ENCODE measurements at regions not wholly inside any gene's neighbourhood (a gene's known extent, or its start where the extent isn't known, plus 50 kb on each side); places are given as distances from the start of the nearest gene placed in this dataset.

- H3K9ac ChIP-seq (ENCODE audit: low read length): no peak overlapping the region
- no peaks in the 10 kb centered on the region for H3K9me3 ChIP-seq (ENCODE audit: control insufficient read depth, low read length)
- H3K4me3 ChIP-seq (ENCODE audit: insufficient read depth in 1 of 2, low read depth in 1 of 2, low read length in 2 of 2): no peak overlapping the region
- H3K14ac ChIP-seq (ENCODE audit: low read length in 2 of 2): no peak overlapping the region
- no peak overlapping the region for H3K4me2 ChIP-seq (ENCODE audit: low read length, poor library complexity, severe bottlenecking)
- no peak overlapping the region for H3K23ac ChIP-seq (ENCODE audit: low read length in 2 of 2)
- no peak overlapping the region for H2BK15ac ChIP-seq (ENCODE audit: low read depth, poor library complexity, severe bottlenecking)
- WGBS: 95% methylated on average over 3 of the region's 3 CpGs
- no peak overlapping the region for H3K4ac ChIP-seq (ENCODE audit: low read depth in 1 of 2, low read length in 2 of 2)
- H4K8ac ChIP-seq (ENCODE audit: low read length): no peak overlapping the region
- H4K91ac ChIP-seq (ENCODE audit: low read length): no peak overlapping the region
- no peak for DNase-seq
- H3K4me1 ChIP-seq (ENCODE audit: control insufficient read depth, insufficient read depth, low read depth, low read length): no peaks in the 10 kb centered on the region
- no peak overlapping the region for H2BK5ac ChIP-seq (ENCODE audit: low read depth, low read length, poor library complexity, severe bottlenecking)
- H3K18ac ChIP-seq (ENCODE audit: low read depth in 1 of 2, low read length in 2 of 2): no peak overlapping the region
- H2AK5ac ChIP-seq (ENCODE audit: low read length, severe bottlenecking): no peak overlapping the region
- no peaks in the 10 kb centered on the region for H3K79me1 ChIP-seq (replicated peaks; ENCODE audit: low read length, poor library complexity, severe bottlenecking)
- H3K27ac ChIP-seq (ENCODE audit: low read length, poor library complexity, severe bottlenecking): no peak overlapping the region
- no peak overlapping the region for H2BK12ac ChIP-seq (ENCODE audit: low read length in 2 of 2)
- H3K36me3 ChIP-seq (ENCODE audit: control insufficient read depth in 1 of 2, insufficient read depth in 2 of 2, low read depth in 1 of 2, low read length in 2 of 2): no peaks in the 10 kb centered on the region
- H2AFZ ChIP-seq (ENCODE audit: low read depth, low read length): no peak overlapping the region
- no peak overlapping the region for H2BK120ac ChIP-seq (ENCODE audit: low read depth, low read length)
- no peaks in the 10 kb centered on the region for H3K27me3 ChIP-seq (ENCODE audit: control insufficient read depth in 1 of 2, insufficient read depth in 1 of 2, low read length in 2 of 2)
Measured at GRCh38 chr2:7686016-7686385, 768.8 kb downstream of the RNF144A start.

- Histone ChIP-seq H3K27ac (ENCODE audit: low read length, poor library complexity, severe bottlenecking) (no peak overlapping the region), H3K9me3 (ENCODE audit: control insufficient read depth, low read length) (no peaks in the 10 kb centered on the region), H2AK5ac (ENCODE audit: low read length, severe bottlenecking) (no peak overlapping the region), H2BK120ac (ENCODE audit: low read depth, low read length) (no peak overlapping the region), H2BK5ac (ENCODE audit: low read depth, low read length, poor library complexity, severe bottlenecking) (no peak overlapping the region), H2AFZ (ENCODE audit: low read depth, low read length) (no peak overlapping the region), H2BK15ac (ENCODE audit: low read depth, poor library complexity, severe bottlenecking) (no peak overlapping the region), H3K4me3 (ENCODE audit: insufficient read depth in 1 of 2, low read depth in 1 of 2, low read length in 2 of 2) (no peak overlapping the region), H3K27me3 (ENCODE audit: control insufficient read depth in 1 of 2, insufficient read depth in 1 of 2, low read length in 2 of 2) (no peaks in the 10 kb centered on the region), H2BK12ac (ENCODE audit: low read length in 2 of 2) (no peak overlapping the region), H4K8ac (ENCODE audit: low read length) (no peak overlapping the region), H3K4me2 (ENCODE audit: low read length, poor library complexity, severe bottlenecking) (no peak overlapping the region), H3K4ac (ENCODE audit: low read depth in 1 of 2, low read length in 2 of 2) (no peak overlapping the region), H4K91ac (ENCODE audit: low read length) (no peak overlapping the region), H3K18ac (ENCODE audit: low read depth in 1 of 2, low read length in 2 of 2) (no peak overlapping the region), H3K9ac (ENCODE audit: low read length) (no peak overlapping the region), H3K23ac (ENCODE audit: low read length in 2 of 2) (no peak overlapping the region), H3K36me3 (ENCODE audit: control insufficient read depth in 1 of 2, insufficient read depth in 2 of 2, low read depth in 1 of 2, low read length in 2 of 2) (no peaks in the 10 kb centered on the region), H3K14ac (ENCODE audit: low read length in 2 of 2) (no peak overlapping the region), H3K79me1 (replicated peaks; ENCODE audit: low read length, poor library complexity, severe bottlenecking) (no peaks in the 10 kb centered on the region), H3K4me1 (ENCODE audit: control insufficient read depth, insufficient read depth, low read depth, low read length) (peaks cover 3% of the 10 kb centered on the region)
- no peak for DNase-seq
- WGBS: 0% methylated on average over 1 of the region's 3 CpGs
Measured at GRCh38 chr2:7691961-7692656, 774.9 kb downstream of the RNF144A start.

- no peak overlapping the region for H3K14ac ChIP-seq (ENCODE audit: low read length in 2 of 2)
- WGBS: 100% methylated on average over 1 of the region's 1 CpG
- no peaks in the 10 kb centered on the region for H3K79me1 ChIP-seq (replicated peaks; ENCODE audit: low read length, poor library complexity, severe bottlenecking)
- no peak overlapping the region for H2BK5ac ChIP-seq (ENCODE audit: low read depth, low read length, poor library complexity, severe bottlenecking)
- H3K27ac ChIP-seq (ENCODE audit: low read length, poor library complexity, severe bottlenecking): no peak overlapping the region
- no peak overlapping the region for H4K91ac ChIP-seq (ENCODE audit: low read length)
- H2BK15ac ChIP-seq (ENCODE audit: low read depth, poor library complexity, severe bottlenecking): no peak overlapping the region
- no peak overlapping the region for H3K4me2 ChIP-seq (ENCODE audit: low read length, poor library complexity, severe bottlenecking)
- peaks cover 3% of the 10 kb centered on the region for H3K4me1 ChIP-seq (ENCODE audit: control insufficient read depth, insufficient read depth, low read depth, low read length)
- no peak overlapping the region for H3K4me3 ChIP-seq (ENCODE audit: insufficient read depth in 1 of 2, low read depth in 1 of 2, low read length in 2 of 2)
- no peak overlapping the region for H3K23ac ChIP-seq (ENCODE audit: low read length in 2 of 2)
- H3K36me3 ChIP-seq (ENCODE audit: control insufficient read depth in 1 of 2, insufficient read depth in 2 of 2, low read depth in 1 of 2, low read length in 2 of 2): no peaks in the 10 kb centered on the region
- no peaks in the 10 kb centered on the region for H3K27me3 ChIP-seq (ENCODE audit: control insufficient read depth in 1 of 2, insufficient read depth in 1 of 2, low read length in 2 of 2)
- H3K18ac ChIP-seq (ENCODE audit: low read depth in 1 of 2, low read length in 2 of 2): no peak overlapping the region
- H4K8ac ChIP-seq (ENCODE audit: low read length): no peak overlapping the region
- no peak overlapping the region for H3K4ac ChIP-seq (ENCODE audit: low read depth in 1 of 2, low read length in 2 of 2)
- no peak overlapping the region for H3K9ac ChIP-seq (ENCODE audit: low read length)
- no peak overlapping the region for H2BK120ac ChIP-seq (ENCODE audit: low read depth, low read length)
- no peaks in the 10 kb centered on the region for H3K9me3 ChIP-seq (ENCODE audit: control insufficient read depth, low read length)
- no peak overlapping the region for H2AFZ ChIP-seq (ENCODE audit: low read depth, low read length)
- H2AK5ac ChIP-seq (ENCODE audit: low read length, severe bottlenecking): no peak overlapping the region
- DNase-seq: peak; percentile 44
- H2BK12ac ChIP-seq (ENCODE audit: low read length in 2 of 2): no peak overlapping the region
Measured at GRCh38 chr2:7692657-7693161, 775.5 kb downstream of the RNF144A start.

- Histone ChIP-seq H3K4me3 (ENCODE audit: insufficient read depth in 1 of 2, low read depth in 1 of 2, low read length in 2 of 2) (no peak overlapping the region), H2BK15ac (ENCODE audit: low read depth, poor library complexity, severe bottlenecking) (no peak overlapping the region), H3K9me3 (ENCODE audit: control insufficient read depth, low read length) (no peaks in the 10 kb centered on the region), H2AK5ac (ENCODE audit: low read length, severe bottlenecking) (no peak overlapping the region), H3K27ac (ENCODE audit: low read length, poor library complexity, severe bottlenecking) (no peak overlapping the region), H4K91ac (ENCODE audit: low read length) (no peak overlapping the region), H3K9ac (ENCODE audit: low read length) (no peak overlapping the region), H2BK12ac (ENCODE audit: low read length in 2 of 2) (no peak overlapping the region), H3K23ac (ENCODE audit: low read length in 2 of 2) (no peak overlapping the region), H3K79me1 (replicated peaks; ENCODE audit: low read length, poor library complexity, severe bottlenecking) (no peaks in the 10 kb centered on the region), H2BK5ac (ENCODE audit: low read depth, low read length, poor library complexity, severe bottlenecking) (no peak overlapping the region), H2BK120ac (ENCODE audit: low read depth, low read length) (no peak overlapping the region), H3K18ac (ENCODE audit: low read depth in 1 of 2, low read length in 2 of 2) (no peak overlapping the region), H3K14ac (ENCODE audit: low read length in 2 of 2) (no peak overlapping the region), H3K4me2 (ENCODE audit: low read length, poor library complexity, severe bottlenecking) (no peak overlapping the region), H3K27me3 (ENCODE audit: control insufficient read depth in 1 of 2, insufficient read depth in 1 of 2, low read length in 2 of 2) (no peaks in the 10 kb centered on the region), H3K4ac (ENCODE audit: low read depth in 1 of 2, low read length in 2 of 2) (no peak overlapping the region), H4K8ac (ENCODE audit: low read length) (no peak overlapping the region), H3K36me3 (ENCODE audit: control insufficient read depth in 1 of 2, insufficient read depth in 2 of 2, low read depth in 1 of 2, low read length in 2 of 2) (no peaks in the 10 kb centered on the region), H3K4me1 (ENCODE audit: control insufficient read depth, insufficient read depth, low read depth, low read length) (peaks cover 3% of the 10 kb centered on the region), H2AFZ (ENCODE audit: low read depth, low read length) (no peak overlapping the region)
- no peak for DNase-seq
- WGBS: 73% methylated on average over 9 of the region's 9 CpGs
Measured at GRCh38 chr2:7693246-7694075, 776.2 kb downstream of the RNF144A start.

Measured in mesenchymal stem cell (in vitro differentiated cells and primary cell).